Head of caudate nucleus (tissue), 42 donors: ENCODE measurements at regions not wholly inside any gene's neighbourhood (a gene's known extent, or its start where the extent isn't known, plus 50 kb on each side); places are given as distances from the start of the nearest gene placed in this dataset.
"Not testable (repeated sequence)": the region's sequence is repeated elsewhere in the genome, so short reads cannot be mapped to it uniquely, and the experiment has no call there.

Experiments
- DNase-seq, 42 donors: peaks; one replicate each; pipeline versions ENCODE4 v3.0.0 to v3.0.0-alpha.2; 2020 to 2021; ENCODE audit warnings: mixed read lengths in 7 of 42
- intact Hi-C: fragments of 100-400 bp; cut with DNase I; formaldehyde crosslinking; loops from one replicate; pipeline ENCODE4 v1.15.0; 2022

- intact Hi-C loops: loop anchor here (10.0 kb wide), 1 partner anchor 62 kb away; no protein-coding TSS in a partner anchor
- DNase-seq: peak in 1 of 42 donors; percentile 11
Measured at GRCh38 chr1:20432341-20432740, 53.7 kb downstream of the CAMK2N1 start.

DNA sequence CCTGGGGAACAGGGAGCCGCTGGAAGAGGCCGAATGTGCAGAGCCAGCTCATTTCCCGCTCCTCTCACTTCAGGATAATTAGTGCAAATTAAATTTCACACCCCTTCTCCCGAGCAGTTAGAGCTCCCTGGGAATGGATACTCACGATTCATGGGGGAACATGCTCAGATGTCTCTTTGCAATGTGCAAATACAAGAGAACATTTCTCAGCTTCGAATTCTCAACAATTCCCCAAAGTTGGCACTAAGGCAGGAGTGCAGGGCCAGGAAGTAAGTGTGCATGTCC lies 54.9 kb downstream of the CAMK2N1 start:
- DNase-seq: peak in 1 of 42 donors; percentile 23
- intact Hi-C loops: loop anchor here (10.0 kb wide), 1 partner anchor 64 kb away; no protein-coding TSS in a partner anchor

GRCh38 chr1:20430355-20431175 lies 55.4 kb downstream of the CAMK2N1 start:
- peak in 34 of 42 donors; percentile 29 to 84 (median 69) for DNase-seq
- intact Hi-C loops: loop anchor here (10.0 kb wide), 1 partner anchor 64 kb away; no protein-coding TSS in a partner anchor

DNA sequence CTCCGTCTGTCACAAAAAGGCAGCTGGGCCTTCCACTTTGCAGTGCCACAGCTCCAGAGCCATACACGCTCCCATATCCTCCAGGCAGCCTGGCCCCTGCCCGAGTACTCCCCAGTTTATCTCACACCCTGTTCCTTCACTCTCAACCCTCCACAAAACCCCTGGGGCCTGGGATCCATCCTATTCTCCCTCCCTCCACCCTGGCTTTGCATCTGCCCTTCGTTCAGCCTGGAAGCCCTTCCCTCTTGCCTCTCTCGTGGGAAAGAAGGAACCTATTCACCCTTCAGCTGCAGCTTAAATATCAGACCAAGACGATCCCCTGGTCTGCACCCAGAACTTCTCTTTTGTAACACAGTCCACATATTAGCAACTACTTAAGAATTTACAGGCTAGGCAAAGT lies 56.7 kb downstream of the CAMK2N1 start:
- peak in 1 of 42 donors; percentile 27 for DNase-seq
- intact Hi-C loops: no loop called here

DNA sequence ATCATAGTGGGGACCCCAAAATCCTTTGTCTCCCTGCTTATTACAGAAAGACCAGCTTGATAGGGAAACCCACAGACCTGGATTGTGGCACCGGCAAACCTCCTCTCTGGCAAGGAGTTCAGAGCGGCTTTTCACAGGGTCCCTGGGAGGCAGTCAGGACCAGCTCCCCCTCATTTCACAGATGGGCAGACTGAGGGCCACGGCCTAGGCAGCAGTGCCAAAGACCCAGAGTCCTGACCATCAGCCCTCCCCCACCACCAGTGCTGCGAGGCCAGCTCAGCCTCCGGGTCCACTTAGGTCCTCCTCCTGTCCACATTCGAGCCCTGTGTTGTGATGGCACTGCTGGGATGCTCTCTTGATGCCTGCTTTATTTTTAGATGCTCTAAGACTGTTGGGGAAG lies 57.2 kb downstream of the CAMK2N1 start:
- intact Hi-C loops: no loop called here
- DNase-seq: peak in 2 of 42 donors; percentile 25 to 36

DNA sequence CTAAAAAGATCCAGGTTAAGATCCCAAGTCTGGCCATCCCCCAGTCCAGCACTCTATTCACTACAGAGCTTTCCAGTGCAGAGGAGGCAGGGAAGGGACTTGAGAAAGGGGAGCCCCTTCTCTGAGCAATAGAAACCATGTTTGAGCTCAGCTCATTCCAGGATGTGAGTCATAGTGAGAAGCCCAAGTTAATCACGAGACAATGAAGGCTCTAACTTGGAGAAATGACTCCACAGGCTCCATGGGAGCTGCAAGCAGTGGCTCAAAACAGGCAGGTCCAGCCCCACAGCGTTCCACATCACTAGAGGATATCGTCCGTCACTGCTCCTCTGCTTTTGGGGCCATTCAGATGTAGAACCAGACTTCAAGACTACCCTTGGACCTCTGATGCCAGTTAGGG lies 59.1 kb downstream of the CAMK2N1 start:
- DNase-seq: peak in 2 of 42 donors; percentile 22
- intact Hi-C loops: no loop called here

DNA sequence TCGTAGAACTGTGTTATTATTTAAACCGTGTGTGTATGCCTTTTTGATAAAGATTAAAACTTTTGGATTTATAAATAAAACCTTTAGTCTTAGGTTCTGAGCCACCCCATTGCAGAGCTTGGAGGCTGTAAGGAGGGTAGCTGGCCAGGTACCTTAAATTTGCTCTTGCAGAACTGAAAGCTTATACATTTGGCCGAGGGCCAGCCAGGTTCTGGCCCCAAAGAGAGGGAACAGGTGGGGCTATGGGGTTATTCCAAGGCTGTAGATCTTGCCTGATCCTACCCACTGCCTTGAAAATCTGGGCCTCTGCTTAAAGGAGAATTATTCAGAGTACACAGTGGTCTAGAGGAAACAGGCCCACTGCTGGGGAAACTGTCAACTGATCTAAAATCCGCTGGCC lies 59.6 kb downstream of the CAMK2N1 start:
- intact Hi-C loops: no loop called here

GRCh38 chr1:20425622-20426021 lies 60.4 kb downstream of the CAMK2N1 start:
- no peak for DNase-seq
- intact Hi-C loops: no loop called here

More for the DNA sequence above, 59.6 kb downstream of the CAMK2N1 start:
- peak in 2 of 42 donors; percentile 15 to 20 for DNase-seq

DNA sequence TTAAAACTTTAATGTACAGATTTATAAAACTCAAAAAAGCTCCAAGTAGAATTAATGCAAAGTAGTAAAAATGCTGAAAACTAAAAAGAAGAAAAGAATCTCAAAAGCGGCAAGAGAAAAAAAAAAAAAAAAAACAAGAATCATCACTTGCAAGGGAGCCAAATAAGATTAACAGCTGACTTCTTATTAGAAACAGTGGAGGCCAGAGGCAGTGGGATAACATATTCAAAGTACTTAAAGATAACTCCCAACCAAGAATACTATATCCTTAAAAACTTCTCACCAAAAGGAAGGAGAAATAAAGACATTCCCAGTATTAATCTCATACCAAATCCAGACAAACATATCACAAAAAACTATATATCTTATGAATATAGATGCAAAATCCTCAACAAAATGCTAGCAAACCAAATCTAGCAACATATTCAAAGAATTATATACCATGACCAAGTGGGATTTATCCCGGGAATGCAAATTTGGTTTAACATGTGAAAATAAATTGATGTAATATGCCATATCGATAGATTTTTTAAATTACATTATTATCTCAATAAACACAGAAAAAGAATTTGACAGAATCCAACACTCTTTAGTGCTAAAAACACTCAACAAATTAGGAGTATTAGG lies 62.7 kb downstream of the CAMK2N1 start:
- no peak for DNase-seq
- intact Hi-C loops: no loop called here

GRCh38 chr1:20421441-20421840 lies 64.6 kb downstream of the CAMK2N1 start:
- no peak for DNase-seq
- intact Hi-C loops: no loop called here

GRCh38 chr1:20417581-20417980 lies 68.4 kb downstream of the CAMK2N1 start:
- intact Hi-C loops: no loop called here
- DNase-seq: peak in 1 of 42 donors; percentile 27

GRCh38 chr1:20416706-20417105 lies 69.3 kb downstream of the CAMK2N1 start:
- DNase-seq: peak in 1 of 42 donors; percentile 23
- intact Hi-C loops: no loop called here

DNA sequence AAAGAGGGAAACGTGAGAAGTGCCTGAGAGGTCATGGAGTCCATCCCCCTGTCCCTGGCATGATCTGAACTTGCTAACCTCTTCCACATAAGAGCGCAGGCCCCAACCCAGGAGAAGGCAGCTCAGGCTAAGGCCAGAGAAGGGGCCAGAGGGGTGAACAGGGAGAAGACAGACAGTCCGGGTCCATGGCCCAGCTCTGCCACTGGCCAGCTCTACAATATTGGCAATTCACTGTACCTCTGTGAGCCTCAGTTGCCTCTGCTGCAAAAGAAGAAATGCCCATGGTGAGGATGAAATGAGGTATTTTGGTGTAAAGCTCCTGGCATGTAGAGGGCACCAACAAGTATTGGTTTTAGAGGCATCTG lies 72.3 kb downstream of the CAMK2N1 start:
- intact Hi-C loops: no loop called here

GRCh38 chr1:20413136-20413775 lies 72.8 kb downstream of the CAMK2N1 start:
- intact Hi-C loops: no loop called here
- peak in 1 of 42 donors; percentile 20 for DNase-seq

More for the DNA sequence above, 72.3 kb downstream of the CAMK2N1 start:
- no peak for DNase-seq

- intact Hi-C loops: no loop called here
- peak in 25 of 42 donors; percentile 22 to 82 (median 53) for DNase-seq
Measured at GRCh38 chr1:20411196-20411980, 74.6 kb downstream of the CAMK2N1 start.

- DNase-seq: peak in 23 of 42 donors; percentile 29 to 84 (median 55)
- intact Hi-C loops: no loop called here
Measured at GRCh38 chr1:20410503-20410902, 75.5 kb downstream of the CAMK2N1 start.

GRCh38 chr1:20409971-20410370 lies 76.0 kb downstream of the CAMK2N1 start:
- intact Hi-C loops: no loop called here
- peak in 1 of 42 donors; percentile 15 for DNase-seq

DNA sequence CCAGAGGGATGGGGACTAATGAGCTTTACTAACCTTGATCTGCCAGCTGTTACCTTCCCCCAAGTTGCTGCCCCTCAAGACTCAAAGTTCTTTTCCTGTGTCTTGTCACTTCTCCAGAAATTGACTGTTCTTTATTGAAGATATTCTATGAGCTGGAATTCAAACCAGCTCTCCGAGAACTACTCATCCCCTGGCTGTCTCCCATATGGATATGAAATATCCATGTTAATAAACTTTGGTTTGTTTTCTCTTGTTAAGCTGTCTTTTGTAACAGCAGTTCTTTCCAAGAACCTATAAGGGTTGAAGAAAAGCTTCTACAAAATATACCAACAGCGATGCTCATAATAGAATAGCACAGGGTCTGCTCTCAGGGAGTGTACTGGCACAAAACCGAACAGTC lies 77.0 kb downstream of the CAMK2N1 start:
- no peak for DNase-seq
- intact Hi-C loops: no loop called here

- DNase-seq, intact Hi-C loops: not testable (repeated sequence)
Measured at GRCh38 chr1:20408133-20408650, 77.8 kb downstream of the CAMK2N1 start.
